Activated T-helper 1 cell treated with anti-CD3 and anti-CD28 coated beads, Interleukin-12 subunit alpha, Interleukin-12 subunit beta, Interleukin-2, Interleukin-4 antibody, amounts not matched to agents 30 ng/mL and 10 ng/mL and 1 ng/mL, durations not matched to agents 14 hours and 24 hours and 36 hours (primary cell): ENCODE measurements at regions not wholly inside any gene's neighbourhood (a gene's known extent, or its start where the extent isn't known, plus 50 kb on each side); places are given as distances from the start of the nearest gene placed in this dataset.
"Not testable (repeated sequence)": the region's sequence is repeated elsewhere in the genome, so short reads cannot be mapped to it uniquely, and the experiment has no call there.

Experiments
- DNase-seq: peaks from one replicate; pipeline ENCODE4 v3.0.0; 2021; ENCODE audit warnings: low spot score
- H3K27ac Mint-ChIP-seq: one replicate; pipeline ENCODE4 v1.8.0; 2021; ENCODE audit warnings: mild to moderate bottlenecking, mixed read lengths
- H3K27me3 Mint-ChIP-seq: one replicate; pipeline ENCODE4 v1.8.0; 2022; ENCODE audit warnings: mild to moderate bottlenecking, moderate library complexity, mixed read lengths; ENCODE audit not compliant: insufficient read depth
- H3K36me3 Mint-ChIP-seq: one replicate; pipeline ENCODE4 v1.8.0; 2021; ENCODE audit warnings: low read depth, mixed read lengths
- H3K4me1 Mint-ChIP-seq: one replicate; pipeline ENCODE4 v1.8.0; 2021; ENCODE audit warnings: low read depth, mixed read lengths
- H3K4me3 Mint-ChIP-seq: one replicate; pipeline ENCODE4 v1.8.0; 2021; ENCODE audit warnings: mild to moderate bottlenecking, moderate library complexity, mixed read lengths
- H3K9me3 Mint-ChIP-seq: one replicate; pipeline ENCODE4 v1.8.0; 2021; ENCODE audit warnings: mixed read lengths
- intact Hi-C: fragments of 100-400 bp; cut with micrococcal nuclease; formaldehyde crosslinking; loops from one replicate; pipeline ENCODE4 v1.15.1; 2024

GRCh38 chr5:50280461-50280860 is 160.6 kb downstream of the EMB start:
- H3K9me3 Mint-ChIP-seq: peaks cover 32% of the 10 kb centered on the region
- H3K27ac Mint-ChIP-seq, H3K27me3 Mint-ChIP-seq, H3K4me3 Mint-ChIP-seq, DNase-seq, intact Hi-C loops, H3K36me3 Mint-ChIP-seq, H3K4me1 Mint-ChIP-seq: not testable (repeated sequence)
